Gastroesophageal sphincter (tissue), 3 donors: ENCODE measurements at regions not wholly inside any gene's neighbourhood (a gene's known extent, or its start where the extent isn't known, plus 50 kb on each side); places are given as distances from the start of the nearest gene placed in this dataset.

Experiments
- POLR2AphosphoS5 ChIP-seq: sonication (generic); formaldehyde crosslinking; IDR thresholded peaks from one replicate; pipeline ENCODE4 v1.6.1; 2017; ENCODE audit warnings: antibody characterized with exemption
- TF ChIP-seq, protein P1 (sequence below), 4 experiments: fragments of 200-600 bp in 2 of 4; fragments of 450-650 bp in 2 of 4; sonication (generic) in 1 of 4; IDR thresholded peaks; one replicate each; pipeline ENCODE4 v1.5.1; 2017 to 2019; ENCODE audit warnings: antibody characterized with exemption in 4 of 4, mild to moderate bottlenecking in 2 of 4, moderate library complexity in 2 of 4

DNA sequence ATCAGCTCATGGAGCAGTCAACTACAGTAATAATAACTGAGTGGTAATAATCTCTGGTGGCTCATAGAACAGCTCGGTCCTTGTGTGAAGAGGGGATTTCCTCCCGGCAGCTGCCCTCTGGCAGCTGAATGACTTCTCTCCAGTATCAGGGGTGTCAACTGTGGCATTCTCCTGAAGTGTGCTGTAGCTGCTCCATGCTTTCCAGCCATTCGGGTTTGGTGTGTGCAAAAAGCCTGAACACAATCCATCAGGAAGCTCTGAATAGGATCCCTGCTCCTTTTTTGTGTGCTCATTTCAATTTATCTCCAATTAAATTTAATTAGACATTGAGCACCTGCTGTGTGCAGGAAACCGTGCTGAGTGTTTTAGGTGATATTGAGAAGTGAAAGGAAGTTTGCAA is 59.8 kb upstream of the BARX1 start:
- TF ChIP-seq, protein P1, sequence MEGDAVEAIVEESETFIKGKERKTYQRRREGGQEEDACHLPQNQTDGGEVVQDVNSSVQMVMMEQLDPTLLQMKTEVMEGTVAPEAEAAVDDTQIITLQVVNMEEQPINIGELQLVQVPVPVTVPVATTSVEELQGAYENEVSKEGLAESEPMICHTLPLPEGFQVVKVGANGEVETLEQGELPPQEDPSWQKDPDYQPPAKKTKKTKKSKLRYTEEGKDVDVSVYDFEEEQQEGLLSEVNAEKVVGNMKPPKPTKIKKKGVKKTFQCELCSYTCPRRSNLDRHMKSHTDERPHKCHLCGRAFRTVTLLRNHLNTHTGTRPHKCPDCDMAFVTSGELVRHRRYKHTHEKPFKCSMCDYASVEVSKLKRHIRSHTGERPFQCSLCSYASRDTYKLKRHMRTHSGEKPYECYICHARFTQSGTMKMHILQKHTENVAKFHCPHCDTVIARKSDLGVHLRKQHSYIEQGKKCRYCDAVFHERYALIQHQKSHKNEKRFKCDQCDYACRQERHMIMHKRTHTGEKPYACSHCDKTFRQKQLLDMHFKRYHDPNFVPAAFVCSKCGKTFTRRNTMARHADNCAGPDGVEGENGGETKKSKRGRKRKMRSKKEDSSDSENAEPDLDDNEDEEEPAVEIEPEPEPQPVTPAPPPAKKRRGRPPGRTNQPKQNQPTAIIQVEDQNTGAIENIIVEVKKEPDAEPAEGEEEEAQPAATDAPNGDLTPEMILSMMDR (IDR thresholded peaks at IDR 0.05) = no peak
- no peak for TF ChIP-seq POLR2AphosphoS5
